GM19351 (cell line): ENCODE measurements at regions not wholly inside any gene's neighbourhood (a gene's known extent, or its start where the extent isn't known, plus 50 kb on each side); places are given as distances from the start of the nearest gene placed in this dataset.
"Not testable (repeated sequence)": the region's sequence is repeated elsewhere in the genome, so short reads cannot be mapped to it uniquely, and the experiment has no call there.

Experiments used
- ATAC-seq: cut with Tn5 transposase; IDR thresholded peaks from one replicate; pipeline ENCODE4 v1.9.1; 2021; ENCODE audit warnings: mild to moderate bottlenecking, moderate library complexity; ENCODE audit not compliant: unreplicated experiment

DNA sequence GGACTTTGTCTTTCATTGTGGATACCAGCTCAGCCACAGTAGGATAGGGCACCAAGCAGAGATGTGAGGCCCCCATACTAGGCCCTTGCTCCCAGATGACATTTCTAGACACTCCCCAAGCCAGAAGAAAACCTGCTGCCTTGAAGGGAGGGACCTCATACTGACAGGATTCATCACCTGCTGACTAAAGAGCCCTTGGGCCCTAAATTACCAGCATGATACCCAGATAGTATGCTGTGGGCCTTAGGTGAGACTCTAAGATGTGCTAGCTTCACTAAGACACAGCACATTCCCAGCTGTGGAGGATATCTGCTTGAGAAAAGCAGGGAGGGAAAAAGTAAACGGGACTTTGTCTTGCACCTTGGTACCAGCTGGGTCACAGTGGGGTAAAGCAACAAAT is 324.0 kb downstream of the TBL1XR1 start:
- ATAC-seq = peak; percentile 4

DNA sequence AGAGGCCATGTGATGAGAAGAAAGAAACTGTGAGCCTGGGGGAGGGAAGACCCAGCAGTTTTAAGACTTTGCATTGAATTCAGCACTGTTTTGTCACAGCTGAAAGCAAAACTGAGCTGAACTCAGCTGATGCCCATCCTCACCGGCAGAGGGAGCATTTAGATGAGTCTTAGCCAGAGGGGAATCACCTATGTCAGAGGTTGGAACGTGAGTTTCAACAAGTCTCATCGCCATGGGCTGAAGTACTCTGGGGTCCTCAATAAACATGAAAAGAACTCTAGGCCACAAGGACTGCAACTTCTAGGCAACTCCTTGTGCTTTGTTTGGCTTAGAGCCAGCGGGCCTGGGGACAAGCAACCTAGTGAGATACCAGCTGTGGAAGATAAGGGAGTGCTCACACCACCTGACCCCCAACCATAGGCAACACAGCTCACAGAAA is 324.5 kb downstream of the TBL1XR1 start:
- peak; percentile 93 for ATAC-seq

DNA sequence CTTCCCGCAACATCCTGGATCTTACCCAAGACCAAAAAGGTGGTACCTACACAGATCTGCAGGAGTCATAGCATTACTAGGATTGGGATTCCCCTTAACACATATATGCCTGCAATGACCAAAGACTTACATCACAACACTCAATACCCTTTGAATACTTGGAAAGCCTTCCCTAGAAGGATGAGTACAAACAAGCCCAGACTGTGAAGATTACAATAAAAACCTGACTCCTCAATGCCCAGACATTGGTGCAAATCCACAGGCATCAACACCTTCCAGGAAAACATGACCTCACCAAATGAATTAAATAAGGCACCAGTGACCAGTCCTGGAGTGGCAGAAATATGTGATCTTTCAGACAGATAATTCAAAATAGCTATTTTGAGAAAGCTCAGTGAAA is 326.8 kb downstream of the TBL1XR1 start:
- ATAC-seq = no peak

DNA sequence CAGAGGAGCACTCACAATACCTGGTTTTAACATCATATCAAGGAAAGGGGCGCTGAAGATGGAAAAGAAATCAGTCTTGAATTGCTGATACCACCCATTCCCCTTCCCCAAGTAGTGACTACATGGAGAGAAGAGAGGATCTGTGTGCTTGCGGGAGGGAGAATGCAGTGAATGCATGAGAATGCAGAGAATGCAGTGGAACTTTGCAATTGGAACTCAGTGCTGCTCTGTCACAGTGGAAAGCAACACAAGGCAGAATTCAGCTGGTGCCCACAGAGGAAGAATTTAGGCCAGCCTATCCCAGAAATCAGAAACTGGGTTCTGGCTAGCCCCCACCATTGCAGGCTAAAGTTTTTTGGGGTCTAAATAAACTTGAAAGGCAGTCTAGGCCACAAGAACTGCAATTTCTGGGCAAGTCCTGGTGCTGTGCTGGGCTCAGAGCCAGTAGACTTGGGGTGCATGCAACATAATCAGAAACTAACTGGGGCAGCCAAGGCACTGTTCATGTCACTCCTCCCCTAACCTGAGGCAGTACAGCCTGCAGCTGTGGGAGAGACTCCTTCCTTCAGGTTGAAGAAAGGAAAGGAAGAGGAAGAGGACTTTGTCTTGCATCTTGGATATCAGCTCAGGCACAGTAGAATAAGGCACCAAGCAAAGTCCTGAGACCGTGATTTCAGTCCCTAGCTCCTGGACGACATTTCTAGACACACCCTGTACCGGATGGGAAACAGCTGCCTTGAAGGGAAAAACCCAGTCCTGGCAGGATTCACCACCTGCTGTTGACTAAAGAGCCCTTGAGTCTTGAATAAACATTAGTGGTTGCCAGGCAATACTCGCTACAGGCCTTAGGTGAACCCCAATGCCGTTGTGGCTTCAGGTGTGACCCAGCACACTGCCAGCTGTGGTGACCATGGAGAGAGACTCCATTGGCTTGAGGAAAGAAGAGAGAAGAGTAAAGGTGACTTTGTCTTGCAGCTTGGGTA is 329.3 kb downstream of the TBL1XR1 start:
- ATAC-seq = no peak

DNA sequence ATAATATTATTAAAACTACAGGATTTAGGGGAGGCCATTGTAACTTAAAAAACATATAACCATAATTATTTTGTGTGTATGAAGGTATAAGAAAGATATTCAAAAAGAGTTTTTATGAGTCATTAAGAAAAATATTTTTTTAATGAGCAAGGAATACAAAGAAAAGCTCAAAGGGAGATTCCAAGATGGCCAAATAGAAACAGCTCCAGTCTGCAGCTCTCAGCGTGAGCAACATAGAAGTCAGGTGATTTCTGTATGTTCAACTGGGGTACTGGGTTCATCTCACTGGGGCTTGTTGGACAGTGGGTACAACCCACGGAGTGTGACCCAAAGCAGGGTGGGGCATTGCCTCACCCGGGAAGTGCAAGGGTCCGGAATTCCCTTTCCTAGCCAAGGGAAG is 336.1 kb downstream of the TBL1XR1 start:
- ATAC-seq = no peak

DNA sequence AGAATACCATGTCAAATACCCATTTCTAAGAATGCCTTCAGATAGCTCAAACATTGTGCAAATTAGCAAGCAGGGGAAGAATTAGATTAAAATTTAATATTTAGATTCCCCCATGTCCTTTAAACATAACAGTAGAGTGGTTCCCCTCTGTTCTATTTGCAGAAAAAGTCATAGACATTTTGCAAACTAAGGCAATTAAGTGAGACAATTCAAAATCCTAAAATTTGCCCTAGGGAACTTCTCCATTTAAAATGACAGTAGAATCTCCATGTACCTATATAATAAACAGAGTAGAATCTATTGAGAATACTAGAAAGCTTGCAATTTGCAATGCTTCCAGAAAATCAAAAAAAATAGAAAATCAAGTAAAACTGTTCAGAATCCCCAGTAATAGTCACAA is 340.6 kb downstream of the TBL1XR1 start:
- no peak for ATAC-seq

DNA sequence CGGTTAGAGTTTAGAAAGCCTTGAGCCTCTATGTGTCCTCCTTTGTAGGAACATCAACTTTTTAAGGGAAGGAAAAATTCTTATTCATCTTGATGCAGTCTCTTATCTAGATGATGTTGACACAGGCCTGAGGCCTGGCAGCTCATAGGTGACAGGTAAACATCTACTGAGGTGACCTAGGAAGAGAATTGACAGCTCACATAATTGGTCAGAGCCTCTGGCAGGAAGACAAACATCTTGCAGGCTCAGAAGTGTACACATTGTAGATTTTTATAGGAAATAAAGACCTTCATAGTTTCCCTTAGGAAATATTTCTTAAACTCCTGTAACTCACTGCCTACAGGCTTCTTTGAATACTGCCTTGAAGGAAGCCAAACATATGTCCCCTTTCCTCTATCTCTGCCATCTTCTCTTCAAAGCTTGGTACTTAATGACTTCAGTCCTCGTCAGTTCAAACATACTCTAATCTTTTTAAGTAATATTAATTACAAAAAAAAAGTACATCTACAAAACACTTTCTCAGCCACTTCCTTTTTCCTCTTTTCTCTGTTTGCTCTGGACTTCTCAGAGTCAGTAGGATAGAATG is 341.3 kb downstream of the TBL1XR1 start:
- no peak for ATAC-seq

DNA sequence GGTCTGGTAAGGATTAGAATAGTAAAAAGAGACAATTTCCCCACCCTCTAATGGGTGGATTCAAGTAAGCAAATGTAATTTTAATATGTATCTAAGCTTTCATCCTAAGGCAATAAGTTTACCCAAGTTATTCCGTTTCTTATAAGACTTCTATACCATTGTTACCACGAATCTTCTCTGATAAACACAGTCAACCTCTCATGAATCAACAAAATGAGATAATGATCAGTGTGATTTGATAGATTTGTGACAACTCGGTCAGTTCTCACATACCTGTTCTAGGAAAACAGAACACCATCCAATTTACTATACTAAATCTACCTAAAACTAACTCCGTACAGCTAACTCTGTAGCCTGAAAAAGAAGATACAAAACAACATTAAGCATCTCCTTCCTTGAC is 342.1 kb downstream of the TBL1XR1 start:
- ATAC-seq = no peak

DNA sequence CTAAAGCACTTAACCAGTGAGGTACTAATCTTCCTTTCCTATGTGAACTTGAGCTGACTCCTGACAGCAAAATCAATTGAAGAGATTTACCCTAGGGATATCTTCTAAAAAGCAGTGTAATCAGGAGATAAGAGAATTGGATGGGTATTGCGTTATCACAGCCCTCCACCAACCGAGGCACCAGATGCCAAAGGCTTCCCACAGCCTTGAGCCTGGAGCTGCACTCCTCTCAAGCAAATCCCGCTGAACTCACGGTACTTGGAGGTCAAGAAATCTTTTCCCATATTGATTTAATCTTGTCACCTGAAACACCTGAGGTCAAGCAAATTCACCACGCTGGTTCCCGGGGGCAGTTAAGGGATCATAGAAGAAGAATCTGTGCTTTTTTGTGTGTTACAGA is 346.8 kb downstream of the TBL1XR1 start:
- ATAC-seq = no peak

DNA sequence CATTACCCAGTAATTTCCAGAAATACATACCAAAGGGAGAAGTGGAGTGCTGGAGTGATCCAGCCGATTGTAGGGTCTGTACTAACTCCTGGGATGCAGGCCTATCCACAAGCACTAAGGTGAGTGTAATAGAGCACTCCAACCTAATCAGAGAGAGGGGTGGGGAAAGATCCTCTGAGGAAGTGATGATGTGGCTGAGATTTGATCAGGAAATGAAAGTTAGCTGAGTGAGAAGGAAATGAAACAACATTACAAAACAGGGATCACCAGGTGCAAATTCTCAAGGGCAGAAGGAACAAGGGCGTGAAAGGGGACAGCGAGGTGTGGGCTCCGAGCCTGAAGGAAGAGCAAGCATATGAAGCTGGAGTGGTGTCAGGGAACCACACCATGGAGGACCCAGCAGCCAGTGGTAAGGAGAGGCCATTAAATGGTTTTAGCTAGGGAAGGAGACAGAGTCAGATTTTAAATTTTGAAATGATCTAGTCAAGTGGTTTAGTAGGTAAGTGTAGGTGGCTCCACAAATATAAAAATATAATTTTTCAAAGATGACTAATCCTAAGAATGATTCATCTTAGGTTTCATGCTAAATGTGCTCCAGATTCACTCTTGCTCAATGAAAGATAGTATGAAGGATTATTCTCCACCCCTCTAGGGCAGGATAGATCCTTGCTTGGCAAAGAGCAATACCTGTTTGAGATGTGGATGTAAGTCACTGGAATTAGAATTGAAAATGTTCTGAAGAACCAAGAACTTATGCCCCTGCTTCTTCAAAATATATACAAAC is 348.7 kb downstream of the TBL1XR1 start:
- ATAC-seq = no peak

DNA sequence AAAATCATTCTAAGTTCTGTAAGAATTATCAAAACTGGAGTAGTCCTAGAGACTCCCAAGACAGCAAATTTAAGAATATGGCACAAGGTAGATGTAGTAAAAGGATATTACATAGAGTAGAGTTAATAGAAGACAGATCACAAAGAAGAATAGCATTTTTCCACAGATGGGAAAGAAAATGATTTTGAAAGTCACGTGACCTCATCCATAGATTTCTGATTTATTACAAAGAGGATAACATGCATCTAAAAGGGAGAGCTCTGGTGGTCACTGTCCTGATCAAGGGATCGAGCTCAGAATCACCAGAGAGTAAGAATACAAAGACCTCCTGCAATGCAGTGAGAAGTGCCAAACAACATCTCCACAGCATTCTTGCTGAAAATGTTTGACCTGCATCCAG is 354.4 kb downstream of the TBL1XR1 start:
- no peak for ATAC-seq

DNA sequence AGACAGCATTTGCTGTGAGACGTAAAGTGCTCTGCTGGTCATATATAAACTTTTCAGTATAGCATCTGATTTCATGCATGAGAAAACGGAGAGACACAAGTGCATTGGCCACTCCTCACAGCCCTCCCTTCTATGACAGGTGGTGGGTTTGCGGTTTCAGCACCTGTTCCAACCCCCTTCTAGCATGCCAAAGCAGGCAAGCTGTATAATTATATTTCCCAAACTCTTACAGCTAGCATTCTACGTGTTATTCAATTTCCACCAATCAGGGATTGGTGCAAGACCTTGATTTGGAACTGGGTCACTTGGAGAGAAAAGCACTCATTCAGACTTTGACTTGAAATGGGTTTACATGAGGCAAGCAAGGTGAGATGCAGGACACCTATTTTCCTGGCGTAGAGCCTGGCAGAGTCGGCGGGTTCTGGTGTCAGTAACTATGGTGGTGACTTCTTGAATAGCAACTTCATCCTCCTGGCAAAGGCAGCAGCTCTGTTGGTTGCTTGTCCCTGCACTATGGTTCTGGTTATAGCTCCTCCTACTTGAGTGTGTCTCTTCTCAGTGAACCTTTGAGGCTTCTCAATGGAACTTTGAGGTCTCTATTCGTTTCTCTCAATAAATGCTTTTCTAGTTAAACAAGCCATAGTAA is 356.5 kb downstream of the TBL1XR1 start:
- no peak for ATAC-seq

DNA sequence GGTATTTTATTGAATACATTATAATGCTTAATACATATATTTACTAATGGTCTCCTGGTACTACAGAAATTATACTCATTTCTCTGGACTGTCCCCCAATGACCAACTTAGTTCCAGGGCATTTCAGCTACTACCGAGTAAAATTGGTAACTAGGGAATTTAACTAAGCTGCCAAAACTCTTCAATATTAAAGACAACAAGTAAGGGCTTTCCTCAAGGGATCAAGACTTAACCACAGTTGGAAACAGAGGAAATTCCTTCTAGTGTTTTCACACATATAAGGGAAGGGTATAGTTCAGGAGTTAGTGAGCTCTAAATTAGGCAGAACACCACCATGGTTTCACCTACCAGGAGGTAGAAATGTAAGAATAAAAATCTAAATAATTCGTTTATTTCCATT is 357.4 kb downstream of the TBL1XR1 start:
- no peak for ATAC-seq

DNA sequence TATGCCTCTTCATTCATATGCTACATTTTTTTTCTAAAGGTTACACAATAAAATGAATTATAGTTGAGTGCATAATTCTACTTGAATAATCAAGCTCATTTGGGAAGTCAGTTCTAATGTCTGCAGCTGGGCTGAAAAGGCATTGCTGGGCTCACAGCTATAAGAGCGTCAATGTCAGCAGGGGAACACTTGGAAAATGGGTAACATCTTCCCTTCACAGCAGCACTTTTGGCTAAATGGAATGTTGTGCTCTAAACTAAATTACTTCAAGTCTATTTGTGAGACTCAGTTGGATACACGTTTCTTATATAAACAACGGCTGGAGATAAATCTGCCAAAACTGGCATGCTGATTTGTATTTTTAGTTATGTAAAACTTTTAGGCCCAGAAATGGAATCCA is 357.8 kb downstream of the TBL1XR1 start:
- no peak for ATAC-seq

DNA sequence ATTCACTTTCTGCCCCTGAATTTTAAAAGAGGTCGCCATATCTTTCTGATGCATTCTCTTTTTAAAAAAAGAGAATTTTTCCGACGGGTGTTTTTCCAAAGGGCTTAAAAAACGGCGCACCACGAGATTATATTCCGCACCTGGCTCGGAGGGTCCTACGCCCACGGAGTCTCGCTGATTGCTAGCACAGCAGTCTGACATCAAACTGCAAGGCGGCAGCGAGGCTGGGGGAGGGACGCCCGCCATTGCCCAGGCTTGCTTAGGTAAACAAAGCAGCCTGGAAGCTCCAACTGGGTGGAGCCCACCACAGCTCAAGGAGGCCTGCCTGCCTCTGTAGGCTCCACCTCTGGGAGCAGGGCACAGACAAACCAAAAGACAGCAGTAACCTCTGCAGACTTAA is 370.0 kb downstream of the TBL1XR1 start:
- not testable (repeated sequence) for ATAC-seq

DNA sequence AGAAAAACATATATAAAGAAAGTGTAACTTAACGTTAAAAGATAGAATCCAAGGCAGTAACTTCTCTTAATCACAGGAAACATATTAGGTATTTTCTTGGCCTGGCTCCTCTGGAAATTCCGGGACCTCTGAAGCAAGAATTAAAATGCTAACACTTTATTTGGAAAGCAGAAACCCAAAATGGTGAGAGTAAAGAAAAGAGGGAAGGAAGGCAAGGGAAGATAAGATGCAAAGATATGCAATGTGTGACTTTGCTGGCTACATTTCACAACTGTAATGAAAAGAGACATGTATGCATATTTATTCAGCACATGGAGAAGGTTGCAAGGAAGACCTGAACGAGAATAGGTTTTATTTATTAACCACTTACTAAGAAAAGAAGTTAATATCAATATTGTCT is 372.5 kb downstream of the TBL1XR1 start:
- no peak for ATAC-seq

DNA sequence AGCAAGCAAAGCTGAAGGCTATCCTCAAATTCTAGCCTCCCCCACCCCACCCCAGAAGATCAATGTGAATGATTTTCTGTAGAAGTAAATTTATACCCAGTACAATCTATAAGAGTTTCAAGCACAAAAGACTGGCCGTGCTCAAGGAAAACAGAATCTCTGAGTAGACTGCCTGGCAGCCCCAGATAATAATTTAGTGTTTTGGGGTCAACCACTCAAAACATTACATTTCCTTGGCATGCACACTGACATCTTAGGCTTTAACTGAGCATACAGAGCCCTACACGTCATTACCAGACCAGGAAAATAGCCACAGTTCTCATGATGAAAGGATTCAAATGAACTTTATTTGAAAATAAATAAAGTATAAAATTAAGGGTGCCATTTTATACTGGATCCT is 376.5 kb downstream of the TBL1XR1 start:
- ATAC-seq = no peak

DNA sequence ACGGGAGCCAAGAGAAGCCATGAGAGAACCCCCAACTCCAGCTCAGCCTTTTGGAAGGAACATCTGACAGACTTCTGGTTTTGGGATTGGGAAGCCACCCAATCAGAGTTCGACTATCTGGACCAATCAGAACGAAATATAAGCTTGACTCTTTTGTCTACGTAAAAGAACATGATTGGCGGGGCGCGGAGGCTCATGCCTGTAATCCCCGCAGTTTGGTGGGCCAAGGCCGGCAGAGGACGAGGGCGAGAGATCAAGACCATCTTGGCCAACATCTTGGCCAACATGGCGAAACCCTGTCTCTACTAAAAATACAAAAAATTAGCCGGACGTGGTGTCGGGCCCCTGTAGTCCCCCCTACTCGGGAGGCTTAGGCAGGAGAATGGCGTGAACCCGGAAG is 380.3 kb downstream of the TBL1XR1 start:
- ATAC-seq = no peak

DNA sequence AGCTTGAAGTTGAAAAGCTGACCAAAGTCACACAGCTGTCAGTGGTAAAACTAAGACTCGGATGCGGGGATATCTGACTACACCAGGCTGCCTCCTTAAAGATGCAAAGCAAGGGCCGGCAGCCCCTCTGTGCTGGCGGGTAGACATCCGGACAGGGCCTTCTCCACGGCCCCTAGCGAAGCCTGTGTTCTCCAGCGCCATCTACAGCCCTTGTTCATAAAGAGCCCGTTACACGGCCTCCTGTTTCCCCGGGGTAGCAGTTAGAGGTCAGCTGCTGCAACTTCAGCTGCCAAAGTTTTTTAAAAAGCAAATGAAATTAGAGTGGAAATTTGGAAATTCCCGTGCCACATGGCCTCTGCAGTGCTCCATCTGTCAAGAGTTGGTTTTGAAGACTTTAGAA is 383.0 kb downstream of the TBL1XR1 start:
- peak; percentile 99 for ATAC-seq

DNA sequence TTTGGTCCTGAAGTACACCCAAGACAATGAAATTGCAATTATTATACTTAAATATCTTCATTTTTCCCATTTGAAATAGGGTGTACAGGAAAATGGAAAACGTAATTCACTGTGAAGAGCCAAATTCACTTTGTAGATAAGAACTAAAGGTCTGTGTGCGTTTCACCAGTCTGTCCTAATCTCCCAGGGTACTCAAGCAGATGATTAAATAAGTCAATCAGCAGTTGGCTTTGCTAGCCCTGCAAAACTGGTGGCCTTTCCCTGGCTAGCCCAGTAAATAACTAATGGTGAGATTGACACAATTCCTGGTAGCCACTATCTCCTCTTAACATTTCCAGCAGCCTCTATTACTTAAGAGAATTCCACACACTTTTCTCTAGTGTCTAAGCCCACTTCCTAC is 389.3 kb downstream of the TBL1XR1 start:
- ATAC-seq = no peak

DNA sequence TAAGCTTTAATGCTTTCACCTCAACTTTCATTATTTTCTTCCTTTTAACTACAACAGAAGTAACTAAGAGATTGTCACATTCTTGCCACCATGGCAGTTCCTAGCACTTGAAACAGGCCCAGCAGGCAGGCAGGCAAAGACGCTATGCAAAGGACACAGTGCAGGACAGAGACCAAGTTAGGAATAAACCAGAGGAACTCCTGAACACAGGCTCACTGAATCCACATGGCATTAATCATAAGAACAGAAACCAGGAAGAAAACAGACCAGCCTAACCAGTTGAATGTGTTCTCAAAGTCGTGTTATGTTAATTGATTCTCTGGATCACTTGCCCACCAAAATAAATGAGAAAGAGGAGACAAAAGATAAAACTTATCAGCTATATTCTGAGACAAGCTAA is 397.6 kb downstream of the TBL1XR1 start:
- no peak for ATAC-seq
